ENCODE measurements at regions not wholly inside any gene's neighbourhood (a gene's known extent, or its start where the extent isn't known, plus 50 kb on each side); places are given as distances from the start of the nearest gene placed in this dataset.

- no peaks in the 10 kb centered on the region for H3K27me3 ChIP-seq
- H3K4me1 ChIP-seq: no peaks in the 10 kb centered on the region
- no peak overlapping the region for H3K4me3 ChIP-seq
- H3K27ac ChIP-seq: no peak overlapping the region
- H3K9ac ChIP-seq (ENCODE audit: low read depth in 2 of 2, low read length in 2 of 2): no peak overlapping the region
- no peak for TF ChIP-seq CTCF (IDR thresholded peaks at IDR 0.05)
- DNase-seq: no peak
- no peaks in the 10 kb centered on the region for H3K36me3 ChIP-seq
- H3K9me3 ChIP-seq: no peaks in the 10 kb centered on the region
- intact Hi-C loops (cut with DNase I): no loop called here
These were observed 609.1 kb upstream of the SYT4 start for GRCh38 chr18:43886341-43886740.

- Histone ChIP-seq H3K4me3 (no peak overlapping the region), H3K9ac (ENCODE audit: low read depth in 2 of 2, low read length in 2 of 2) (no peak overlapping the region), H3K4me1 (no peaks in the 10 kb centered on the region), H3K27me3 (no peaks in the 10 kb centered on the region), H3K27ac (no peak overlapping the region), H3K36me3 (no peaks in the 10 kb centered on the region), H3K9me3 (no peaks in the 10 kb centered on the region)
- intact Hi-C loops (cut with DNase I): no loop called here
- TF ChIP-seq CTCF (IDR thresholded peaks at IDR 0.05): no peak
- no peak for DNase-seq
These were observed 610.2 kb upstream of the SYT4 start for GRCh38 chr18:43887491-43887890.

DNA sequence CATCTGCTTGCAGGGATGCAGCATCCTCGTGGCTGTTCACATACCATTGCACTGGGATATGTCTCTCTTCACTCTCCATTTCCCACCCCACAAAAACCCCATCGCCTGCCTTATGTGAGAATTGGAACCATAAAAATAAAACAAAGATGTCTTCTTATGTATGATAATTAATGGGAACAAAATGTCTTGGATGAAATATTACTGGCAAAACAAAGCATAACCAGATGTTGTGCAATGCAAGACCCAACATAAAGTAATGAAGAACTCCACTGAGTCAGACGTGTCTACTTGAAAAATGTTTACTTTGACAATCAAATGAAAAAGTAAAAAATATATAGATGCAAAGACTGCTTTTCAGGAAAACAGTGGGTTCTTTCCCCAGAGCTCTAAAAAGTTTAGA lies 611.3 kb upstream of the SYT4 start:
- H3K9ac ChIP-seq (ENCODE audit: low read depth in 2 of 2, low read length in 2 of 2): no peak overlapping the region
- intact Hi-C loops (cut with DNase I): no loop called here
- no peaks in the 10 kb centered on the region for H3K9me3 ChIP-seq
- TF ChIP-seq CTCF (IDR thresholded peaks at IDR 0.05): no peak
- no peaks in the 10 kb centered on the region for H3K27me3 ChIP-seq
- no peak overlapping the region for H3K4me3 ChIP-seq
- H3K4me1 ChIP-seq: no peaks in the 10 kb centered on the region
- no peak for DNase-seq
- no peaks in the 10 kb centered on the region for H3K36me3 ChIP-seq
- H3K27ac ChIP-seq: no peak overlapping the region

- no peak for TF ChIP-seq CTCF (IDR thresholded peaks at IDR 0.05)
- Histone ChIP-seq H3K27me3 (no peaks in the 10 kb centered on the region), H3K36me3 (no peaks in the 10 kb centered on the region), H3K27ac (no peak overlapping the region), H3K9me3 (no peaks in the 10 kb centered on the region), H3K4me3 (no peak overlapping the region), H3K9ac (ENCODE audit: low read depth in 2 of 2, low read length in 2 of 2) (no peak overlapping the region), H3K4me1 (no peaks in the 10 kb centered on the region)
- no peak for DNase-seq
- intact Hi-C loops (cut with DNase I): no loop called here
These were observed 615.8 kb upstream of the SYT4 start for GRCh38 chr18:43893001-43893637.

DNA sequence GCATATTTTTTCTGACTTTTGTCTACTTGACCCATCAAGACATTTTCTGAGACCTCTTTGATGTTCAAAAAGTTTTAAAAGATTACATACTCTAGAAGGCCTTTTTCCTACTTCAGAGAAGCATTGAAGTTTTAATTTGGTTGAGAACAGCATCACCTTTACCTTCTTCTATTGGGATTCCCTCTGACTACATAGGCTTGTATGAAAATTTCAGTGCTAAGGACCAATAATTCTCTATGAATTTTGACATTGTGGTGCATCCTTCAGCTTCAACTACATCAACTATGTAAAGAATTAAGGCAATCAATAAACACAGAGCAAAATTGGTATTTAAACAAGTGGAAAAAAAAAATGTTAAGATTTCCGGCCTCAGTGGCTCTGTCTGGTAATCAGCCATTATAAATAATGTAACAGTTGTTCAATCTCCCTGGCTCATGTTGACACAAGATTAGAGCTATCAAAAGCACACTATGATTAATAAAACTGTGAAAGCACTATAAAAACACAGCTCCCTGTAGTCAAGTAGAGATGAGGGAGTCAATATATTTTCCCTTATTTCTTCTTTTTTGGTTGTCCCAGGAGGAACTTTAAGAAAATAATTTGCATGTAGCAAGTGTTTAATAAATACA lies 627.0 kb upstream of the SYT4 start:
- intact Hi-C loops (cut with DNase I): no loop called here
- Histone ChIP-seq H3K9me3 (no peaks in the 10 kb centered on the region), H3K4me1 (no peaks in the 10 kb centered on the region), H3K36me3 (no peaks in the 10 kb centered on the region), H3K9ac (ENCODE audit: low read depth in 2 of 2, low read length in 2 of 2) (no peak overlapping the region), H3K27me3 (no peaks in the 10 kb centered on the region), H3K4me3 (no peak overlapping the region), H3K27ac (no peak overlapping the region)
- DNase-seq: no peak
- no peak for TF ChIP-seq CTCF (IDR thresholded peaks at IDR 0.05)
